SK-N-SH (cell line): ENCODE measurements at regions not wholly inside any gene's neighbourhood (a gene's known extent, or its start where the extent isn't known, plus 50 kb on each side); places are given as distances from the start of the nearest gene placed in this dataset.
"Not testable (repeated sequence)": the region's sequence is repeated elsewhere in the genome, so short reads cannot be mapped to it uniquely, and the experiment has no call there.

Source experiments
- CTCF ChIA-PET: fragments of 300-600, 350-600 bp; formaldehyde crosslinking; extraction: SDS; loops from one replicate; lab custom pipeline; 2021; lab: Yijun Ruan, JAX
- POLR2A ChIA-PET: fragments of 350-600 bp; sonication (Branson Sonifier 250); formaldehyde crosslinking; extraction: SDS; loops from one replicate; lab custom pipeline; 2020; ENCODE audit warnings: antibody characterized with exemption, inconsistent platforms; lab: Yijun Ruan, JAX
- DNase-seq: peaks from one replicate; pipeline ENCODE4 v3.0.0; 2012
- H2AFZ ChIP-seq: fragments of 200-600 bp; sonication (generic); 2 replicates; pipeline ENCODE4 v1.8.1; 2016; ENCODE audit warnings: antibody characterized with exemption, mild to moderate bottlenecking, low read depth
- H3F3A ChIP-seq: fragments of 200-600 bp; sonication (generic); replicated peaks from 2 replicates; pipeline ENCODE3; 2016; ENCODE audit warnings: antibody characterized with exemption, mild to moderate bottlenecking; ENCODE audit not compliant: insufficient read depth
- H3K27ac ChIP-seq, 2 experiments: fragments of 200-500 bp in 1 of 2; fragments of 200-600 bp in 1 of 2; sonication (Bioruptor generic) in 1 of 2; sonication (generic), shearing (Covaris generic) in 1 of 2; 2 replicates each; pipeline versions ENCODE4 v1.5.1 to v1.6.1; 2014 to 2016; ENCODE audit warnings: low read depth in 2 of 2, inconsistent platforms in 1 of 2, low read length in 1 of 2, mild to moderate bottlenecking in 1 of 2, mixed read lengths in 1 of 2
- H3K27me3 ChIP-seq: fragments of 200-600 bp; sonication (generic), shearing (Covaris generic); 2 replicates; pipeline ENCODE4 v1.6.1; 2016; ENCODE audit warnings: mixed run types; ENCODE audit not compliant: insufficient read depth
- H3K36me3 ChIP-seq, 2 experiments: fragments of 200-500 bp in 1 of 2; fragments of 200-600 bp in 1 of 2; sonication (Bioruptor generic) in 1 of 2; sonication (generic) in 1 of 2; replicated peaks in 1 of 2; 2 replicates each; pipeline versions ENCODE3 to v1.5.1; 2014 to 2016; ENCODE audit warnings: low read length in 1 of 2, mild to moderate bottlenecking in 1 of 2; ENCODE audit not compliant: insufficient read depth in 2 of 2, control insufficient read depth in 1 of 2
- H3K4me1 ChIP-seq, 2 experiments: fragments of 200-500 bp in 1 of 2; fragments of 200-600 bp in 1 of 2; sonication (Bioruptor generic) in 1 of 2; sonication (generic), shearing (Covaris generic) in 1 of 2; 2 replicates each; pipeline versions ENCODE4 v1.5.1 to v1.6.1; 2014 to 2016; ENCODE audit warnings: low read depth in 1 of 2, low read length in 1 of 2, mixed run types in 1 of 2; ENCODE audit not compliant: insufficient read depth in 2 of 2, control insufficient read depth in 1 of 2
- H3K4me2 ChIP-seq: fragments of 200-600 bp; sonication (generic), shearing (Covaris generic); 2 replicates; pipeline ENCODE4 v1.6.1; 2017; ENCODE audit warnings: mixed run types
- H3K4me3 ChIP-seq, 2 experiments: fragments of 200-500 bp in 1 of 2; fragments of 200-600 bp in 1 of 2; sonication (Bioruptor generic) in 1 of 2; sonication (generic), shearing (Covaris generic) in 1 of 2; 2 replicates each; pipeline versions ENCODE4 v1.5.1 to v1.8.1; 2014 to 2016; ENCODE audit warnings: low read depth in 2 of 2, inconsistent platforms in 1 of 2, low read length in 1 of 2, mild to moderate bottlenecking in 1 of 2, mixed read lengths in 1 of 2, moderate library complexity in 1 of 2
- H3K79me2 ChIP-seq: fragments of 200-600 bp; sonication (generic); 2 replicates; pipeline ENCODE4 v1.8.1; 2017; ENCODE audit warnings: mild to moderate bottlenecking; ENCODE audit not compliant: insufficient read depth
- H3K9ac ChIP-seq: fragments of 200-600 bp; sonication (generic); 2 replicates; pipeline ENCODE4 v1.6.1; 2017; ENCODE audit warnings: mixed run types
- H3K9me2 ChIP-seq: fragments of 200-600 bp; sonication (generic); 2 replicates; pipeline ENCODE4 v1.6.1; 2017; ENCODE audit warnings: mixed run types
- H3K9me3 ChIP-seq: fragments of 200-600 bp; sonication (generic); 2 replicates; pipeline ENCODE4 v1.6.1; 2017; ENCODE audit warnings: mixed run types, mild to moderate bottlenecking, moderate library complexity
- H4K20me1 ChIP-seq: fragments of 200-600 bp; sonication (generic); 2 replicates; pipeline ENCODE4 v1.6.1; 2017; ENCODE audit warnings: mild to moderate bottlenecking, mixed run types; ENCODE audit not compliant: insufficient read depth
- CTCF ChIP-seq: fragments of 200-600 bp; sonication (generic); IDR thresholded peaks from 2 replicates; pipeline ENCODE4 v1.6.1; 2017; ENCODE audit warnings: antibody characterized with exemption, mild to moderate bottlenecking, moderate library complexity
- EP300 ChIP-seq, 2 experiments: IDR thresholded peaks; 2 replicates each; pipeline versions ENCODE4 v1.4.0 to v1.6.1; 2012; ENCODE audit warnings: borderline replicate concordance in 1 of 2, low read depth in 1 of 2, low read length in 1 of 2
- FOSL2 ChIP-seq: IDR thresholded peaks from 2 replicates; pipeline ENCODE4 v1.4.0; 2012; ENCODE audit warnings: low read depth, mild to moderate bottlenecking, moderate library complexity, borderline replicate concordance
- FOXJ3 ChIP-seq: sonication (generic); formaldehyde crosslinking; IDR thresholded peaks from 2 replicates; pipeline ENCODE4 v1.5.1; 2020; ENCODE audit warnings: mild to moderate bottlenecking, missing genetic modification reagents
- FOXM1 ChIP-seq: IDR thresholded peaks from 2 replicates; pipeline ENCODE4 v1.4.0; 2012; ENCODE audit warnings: low read depth, mild to moderate bottlenecking
- GABPA ChIP-seq: IDR thresholded peaks from 2 replicates; pipeline ENCODE4 v1.4.0; 2012; ENCODE audit warnings: low read depth, mild to moderate bottlenecking
- JUND ChIP-seq: IDR thresholded peaks from 2 replicates; pipeline ENCODE4 v1.4.0; 2012
- MEF2A ChIP-seq: IDR thresholded peaks from 2 replicates; pipeline ENCODE4 v1.4.0; 2012; ENCODE audit warnings: low read depth, borderline replicate concordance
- NFIC ChIP-seq: IDR thresholded peaks from 2 replicates; pipeline ENCODE4 v1.4.0; 2012; ENCODE audit warnings: borderline replicate concordance
- RAD21 ChIP-seq: IDR thresholded peaks from 2 replicates; pipeline ENCODE4 v1.6.1; 2012; ENCODE audit warnings: mild to moderate bottlenecking, low read length
- RFX5 ChIP-seq: IDR thresholded peaks from 2 replicates; pipeline ENCODE4 v1.6.1; 2012; ENCODE audit warnings: mild to moderate bottlenecking, improper control_type of control experiment, low read length
- RXRA ChIP-seq: IDR thresholded peaks from 2 replicates; pipeline ENCODE4 v1.4.0; 2012; ENCODE audit warnings: low read depth, mild to moderate bottlenecking, borderline replicate concordance
- SIN3A ChIP-seq: IDR thresholded peaks from 2 replicates; pipeline ENCODE4 v1.6.1; 2012; ENCODE audit warnings: low read depth, mild to moderate bottlenecking, low read length, moderate library complexity, borderline replicate concordance
- SMC3 ChIP-seq: IDR thresholded peaks from 2 replicates; pipeline ENCODE4 v1.6.1; 2012; ENCODE audit warnings: low read depth, low read length, improper control_type of control experiment
- TCF12 ChIP-seq: IDR thresholded peaks from 2 replicates; pipeline ENCODE4 v1.4.0; 2012
- TEAD4 ChIP-seq: IDR thresholded peaks from 2 replicates; pipeline ENCODE4 v1.4.0; 2012; ENCODE audit warnings: mild to moderate bottlenecking, borderline replicate concordance; ENCODE audit not compliant: insufficient read depth
- WGBS: methylation state at CpG from one replicate; pipeline ENCODE4 v1.1.6; 2017; ENCODE audit warnings: low lambda C conversion rate; 5-methylcytosine and 5-hydroxymethylcytosine counted together
- TF ChIP-seq, protein P1 (sequence below): IDR thresholded peaks from 2 replicates; pipeline ENCODE4; 2012

DNA sequence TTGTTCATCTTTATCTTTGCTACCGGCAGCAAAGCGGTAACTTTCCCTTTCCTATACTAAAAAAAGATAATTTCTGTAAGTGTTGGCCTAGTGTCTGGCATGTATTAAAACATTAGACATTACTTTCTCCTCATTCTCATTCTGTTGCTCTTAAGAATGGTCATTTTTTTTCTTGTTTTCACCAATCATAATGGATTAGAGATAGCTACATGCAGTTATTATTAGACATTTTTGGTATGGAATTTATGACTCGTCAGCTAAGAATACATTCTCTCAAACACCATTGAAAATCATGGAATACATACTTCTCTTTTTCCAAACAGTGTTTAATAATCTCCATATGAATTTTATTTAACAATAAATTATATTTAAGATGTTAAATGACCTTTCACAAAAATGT, 1154.6 kb downstream of the BRINP3 start:
- no peaks in the 10 kb centered on the region for H3K79me2 ChIP-seq
- no peak for DNase-seq
- CTCF ChIA-PET = interaction anchor here (1.6 kb wide), 1 partner anchor 12 kb away, joined by 6 read pairs; no protein-coding TSS in a partner anchor

GRCh38 chr1:189331071-189331470, 1146.6 kb downstream of the BRINP3 start:
- H3K9me2 ChIP-seq, H3K4me2 ChIP-seq, H3K9ac ChIP-seq, H3K9me3 ChIP-seq, H3K4me3 ChIP-seq, H4K20me1 ChIP-seq, H3K27me3 ChIP-seq, POLR2A ChIA-PET, H3K4me1 ChIP-seq, H3F3A ChIP-seq, H3K36me3 ChIP-seq, CTCF ChIA-PET, DNase-seq, H3K79me2 ChIP-seq, H3K27ac ChIP-seq, H2AFZ ChIP-seq: not testable (repeated sequence)
- WGBS = 64% methylated on average over 13 of the region's 13 CpGs

More for the DNA sequence above, 1154.6 kb downstream of the BRINP3 start:
- Histone ChIP-seq H3K27ac (peak overlapping the region; percentile 55 to 75; a peak in 3 of 4 replicates), H3K9ac (no peak overlapping the region), H3K27me3 (no peaks in the 10 kb centered on the region), H3K4me1 (peaks cover 0 to 2% of the 10 kb centered on the region in 2 experiments; a peak in 2 of 4 replicates), H3K9me2 (no peaks in the 10 kb centered on the region), H3K4me3 (no peak overlapping the region; a peak in 1 of 4 replicates), H2AFZ (peak overlapping the region; percentile 26), H3K36me3 (no peaks in the 10 kb centered on the region), H4K20me1 (no peaks in the 10 kb centered on the region), H3F3A (no peaks in the 10 kb centered on the region), H3K4me2 (no peak overlapping the region), H3K9me3 (no peaks in the 10 kb centered on the region)
- POLR2A ChIA-PET = no interaction called here
- 52% methylated on average over 3 of the region's 3 CpGs for WGBS
- TF ChIP-seq GABPA (no peak), SMC3 (no peak), SIN3A (no peak), CTCF (no peak), FOXJ3 (CRISPR knock-in tag) (no peak), EP300 (IDR thresholded peaks at IDR 0.05; ENCODE audit: borderline replicate concordance in 1 of 2, low read depth in 1 of 2, low read length in 1 of 2) (peak in 1 of 2 experiments; percentile 31; a peak in 1 of 4 replicates), TCF12 (peak; percentile 60), RFX5 (no peak), RXRA (no peak), TEAD4 (peak; percentile 44; the same call in 1 of the 2 replicates), FOSL2 (peak; percentile 43; the same call in 1 of the 2 replicates), NFIC (no peak), JUND (peak; percentile 69), FOXM1 (no peak), RAD21 (no peak), MEF2A (peak; percentile 89)
- TF ChIP-seq, protein P1, sequence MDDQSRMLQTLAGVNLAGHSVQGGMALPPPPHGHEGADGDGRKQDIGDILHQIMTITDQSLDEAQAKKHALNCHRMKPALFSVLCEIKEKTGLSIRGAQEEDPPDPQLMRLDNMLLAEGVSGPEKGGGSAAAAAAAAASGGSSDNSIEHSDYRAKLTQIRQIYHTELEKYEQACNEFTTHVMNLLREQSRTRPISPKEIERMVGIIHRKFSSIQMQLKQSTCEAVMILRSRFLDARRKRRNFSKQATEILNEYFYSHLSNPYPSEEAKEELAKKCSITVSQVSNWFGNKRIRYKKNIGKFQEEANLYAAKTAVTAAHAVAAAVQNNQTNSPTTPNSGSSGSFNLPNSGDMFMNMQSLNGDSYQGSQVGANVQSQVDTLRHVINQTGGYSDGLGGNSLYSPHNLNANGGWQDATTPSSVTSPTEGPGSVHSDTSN = peak; percentile 58
